ENCODE measurements at regions not wholly inside any gene's neighbourhood (a gene's known extent, or its start where the extent isn't known, plus 50 kb on each side); places are given as distances from the start of the nearest gene placed in this dataset.

DNA sequence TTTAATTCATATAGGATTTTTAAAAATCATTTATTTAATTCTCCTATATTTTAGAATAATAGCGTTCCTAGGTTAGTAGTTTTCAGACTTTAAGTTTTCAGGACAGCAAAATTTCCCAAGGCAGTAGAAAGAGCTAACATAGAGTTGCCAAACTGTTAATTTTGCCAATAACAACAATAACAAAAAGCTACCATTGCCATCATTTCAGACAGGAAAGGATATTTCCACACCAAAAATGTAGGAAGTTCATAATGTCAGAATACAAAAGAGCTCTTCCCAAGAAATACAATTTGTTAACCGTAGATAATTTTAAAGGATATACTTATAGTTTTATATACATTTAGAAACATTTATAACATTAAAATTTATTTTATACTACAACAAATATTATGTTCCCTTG is 81.4 kb upstream of the EEA1 start:
- DNase-seq (ENCODE audit: extremely low read depth, low read depth): no peak

DNA sequence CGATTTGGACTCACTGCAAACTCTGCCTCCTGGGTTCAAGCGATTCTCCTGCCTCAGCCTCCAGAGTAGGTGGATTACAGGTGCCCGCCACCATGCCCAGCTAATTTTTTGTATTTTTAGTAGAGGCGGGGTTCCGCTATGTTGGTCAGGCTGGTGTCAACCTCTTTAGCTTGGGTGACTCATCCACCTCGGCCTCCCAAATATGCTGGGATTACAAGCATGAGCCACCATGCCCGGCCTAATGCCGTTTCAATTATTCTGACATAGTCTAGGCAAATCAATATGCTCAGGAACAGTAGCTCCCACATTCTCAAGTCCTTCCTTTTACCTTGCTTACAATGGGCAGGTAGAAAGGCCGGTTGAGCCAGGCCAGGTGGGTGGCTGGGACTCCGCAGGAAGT is 82.0 kb upstream of the EEA1 start:
- no peak for DNase-seq (ENCODE audit: extremely low read depth, low read depth)

DNA sequence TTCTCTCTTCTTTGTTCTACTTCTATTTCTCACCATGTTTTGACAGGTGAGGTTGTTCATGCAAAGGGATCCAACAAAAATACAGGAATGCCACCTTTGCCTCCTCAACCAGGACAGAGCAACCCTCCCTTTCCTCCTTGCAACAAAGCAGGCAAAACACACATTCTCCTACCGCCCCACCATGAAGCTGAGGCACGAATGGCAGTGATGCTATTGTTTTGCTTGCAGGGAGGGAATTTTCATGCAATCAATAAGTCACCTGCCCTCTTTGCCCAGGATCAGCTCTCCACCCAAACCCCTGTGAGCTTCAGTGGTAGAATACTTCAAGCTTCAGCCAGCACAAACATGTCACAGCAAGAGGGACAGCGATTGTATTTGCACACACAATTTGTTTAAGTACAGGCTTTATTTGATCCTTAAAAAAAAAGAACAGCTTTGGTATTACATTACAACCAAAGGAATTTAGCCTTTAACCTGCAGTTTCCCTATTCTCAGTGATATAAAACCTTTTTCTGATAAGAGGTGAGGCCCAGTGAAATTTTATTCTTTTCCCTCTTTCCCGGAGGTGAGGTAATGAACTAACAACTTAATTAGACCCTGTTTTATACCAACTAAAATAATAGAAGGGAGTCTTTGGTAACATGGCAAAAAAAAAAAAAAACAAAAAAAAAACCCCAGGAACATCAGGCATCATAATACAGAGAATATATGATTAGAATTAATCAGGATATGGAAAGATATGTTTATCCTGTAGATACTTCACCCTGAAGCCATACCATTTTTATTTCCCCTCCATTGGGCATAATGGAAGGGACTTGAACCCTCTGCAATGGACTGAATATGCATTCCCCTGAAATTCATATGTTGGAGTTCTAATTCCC is 87.0 kb upstream of the EEA1 start:
- no peak for DNase-seq (ENCODE audit: extremely low read depth, low read depth)

DNA sequence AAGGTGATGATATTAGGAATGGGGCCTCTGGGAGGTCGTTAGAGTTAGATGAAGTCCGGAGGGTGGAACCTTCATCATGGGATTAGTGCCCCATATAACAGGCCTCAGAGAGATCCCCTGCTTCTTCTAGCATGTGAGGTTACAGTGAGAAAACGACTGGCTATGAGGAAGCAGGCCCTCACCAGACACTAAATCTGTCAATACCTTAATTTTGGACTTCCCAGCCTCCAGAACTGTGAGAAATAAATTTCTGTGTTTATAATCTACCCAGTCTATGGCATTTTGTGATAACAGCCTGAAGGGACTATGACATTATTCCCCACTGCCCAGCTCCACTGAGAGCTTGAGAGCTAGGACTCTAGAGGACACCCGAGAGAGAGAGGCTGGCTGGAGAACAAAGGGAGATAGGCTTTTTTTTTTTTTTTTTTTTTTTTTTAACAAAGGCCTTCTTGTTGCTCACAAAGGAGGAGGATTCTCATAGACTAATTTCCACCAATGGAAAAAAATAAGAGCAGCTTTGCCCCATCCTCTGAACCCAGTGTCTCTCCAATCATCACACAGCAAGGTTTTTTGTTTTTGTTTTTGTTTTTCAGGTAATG is 87.8 kb upstream of the EEA1 start:
- no peak for DNase-seq (ENCODE audit: extremely low read depth, low read depth)

DNA sequence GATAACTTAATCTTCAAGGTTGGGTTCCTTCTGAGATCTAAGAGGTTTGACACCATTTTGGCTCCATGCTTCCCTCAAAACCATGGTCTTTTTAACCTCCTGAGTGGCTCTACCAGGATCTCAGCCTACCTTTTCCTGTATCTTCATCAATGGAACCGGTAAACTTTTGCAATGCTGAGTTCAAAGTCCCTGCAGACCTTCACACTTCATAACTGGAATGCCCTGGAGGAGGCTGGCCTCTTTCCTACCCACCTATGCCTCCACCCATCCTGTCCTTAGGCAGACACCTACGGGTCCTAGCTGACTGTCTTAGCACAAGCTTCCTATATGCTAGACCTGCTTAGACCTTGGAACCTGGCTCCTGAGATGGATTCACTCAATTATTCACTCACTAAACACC is 89.5 kb upstream of the EEA1 start:
- DNase-seq (ENCODE audit: extremely low read depth, low read depth): no peak

DNA sequence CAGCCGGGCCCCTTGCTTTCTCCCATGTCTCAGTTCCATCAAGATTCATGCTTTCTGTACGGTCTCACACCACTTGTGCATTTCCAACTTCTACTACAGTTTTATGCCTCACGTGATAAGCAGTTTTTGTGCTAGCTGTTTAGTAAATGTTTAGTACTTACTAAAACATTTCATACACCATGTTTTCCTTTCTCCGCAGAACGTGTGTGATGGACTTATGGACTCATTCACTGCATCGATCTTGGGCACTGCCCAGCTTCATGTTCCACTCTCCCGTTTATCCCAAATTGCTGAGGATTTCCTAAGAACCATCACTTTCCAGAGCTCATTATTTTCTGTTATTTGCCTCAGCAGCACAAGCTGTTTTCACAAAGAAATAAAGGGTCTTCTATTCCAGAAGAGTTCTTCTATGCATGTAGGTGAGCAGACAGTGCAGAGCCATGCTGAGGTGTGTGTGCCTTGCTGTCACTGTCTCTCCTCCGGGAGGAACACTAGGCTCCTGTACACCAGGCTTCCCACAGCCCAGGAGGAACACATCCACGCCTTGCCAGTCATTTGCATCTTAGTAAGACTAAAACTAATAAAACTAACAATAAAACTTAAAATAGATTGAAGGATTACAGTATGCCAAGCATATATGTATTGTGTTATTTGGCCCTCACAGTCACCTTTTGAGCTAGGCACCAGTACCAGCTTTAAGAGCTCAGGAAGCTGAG is 90.3 kb upstream of the EEA1 start:
- DNase-seq (ENCODE audit: extremely low read depth, low read depth): no peak

DNA sequence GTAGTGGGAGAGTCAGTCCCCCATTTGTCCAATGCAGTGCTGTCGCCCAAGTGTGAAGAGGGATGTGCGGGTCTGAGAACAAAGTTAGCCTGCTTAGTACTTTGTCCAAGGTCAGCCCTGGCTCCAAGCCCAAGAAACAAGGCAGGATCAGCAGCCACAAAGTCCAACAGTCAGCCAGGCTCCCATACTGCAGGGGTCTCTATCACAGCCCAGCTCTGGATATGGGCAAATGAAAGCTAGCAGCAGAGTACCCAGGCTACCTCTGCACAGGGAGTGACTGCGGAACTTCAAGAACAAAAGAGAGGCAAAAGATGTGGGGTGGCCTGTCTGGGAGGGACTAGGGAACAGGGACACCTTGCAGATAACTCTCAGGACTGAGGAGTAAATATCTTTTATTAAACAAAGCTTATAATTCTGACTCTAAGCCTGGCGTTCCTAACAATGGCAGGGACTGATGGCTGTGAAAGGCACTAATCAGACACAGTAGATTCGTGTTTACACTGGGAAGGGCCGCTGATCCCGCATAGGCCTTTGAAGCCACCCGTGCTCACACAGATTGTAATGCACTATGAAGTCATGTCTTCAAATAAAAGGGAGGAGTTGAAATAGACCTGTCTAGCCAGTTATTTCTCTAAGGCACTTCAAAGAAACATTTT is 91.0 kb upstream of the EEA1 start:
- DNase-seq (ENCODE audit: extremely low read depth, low read depth): no peak

DNA sequence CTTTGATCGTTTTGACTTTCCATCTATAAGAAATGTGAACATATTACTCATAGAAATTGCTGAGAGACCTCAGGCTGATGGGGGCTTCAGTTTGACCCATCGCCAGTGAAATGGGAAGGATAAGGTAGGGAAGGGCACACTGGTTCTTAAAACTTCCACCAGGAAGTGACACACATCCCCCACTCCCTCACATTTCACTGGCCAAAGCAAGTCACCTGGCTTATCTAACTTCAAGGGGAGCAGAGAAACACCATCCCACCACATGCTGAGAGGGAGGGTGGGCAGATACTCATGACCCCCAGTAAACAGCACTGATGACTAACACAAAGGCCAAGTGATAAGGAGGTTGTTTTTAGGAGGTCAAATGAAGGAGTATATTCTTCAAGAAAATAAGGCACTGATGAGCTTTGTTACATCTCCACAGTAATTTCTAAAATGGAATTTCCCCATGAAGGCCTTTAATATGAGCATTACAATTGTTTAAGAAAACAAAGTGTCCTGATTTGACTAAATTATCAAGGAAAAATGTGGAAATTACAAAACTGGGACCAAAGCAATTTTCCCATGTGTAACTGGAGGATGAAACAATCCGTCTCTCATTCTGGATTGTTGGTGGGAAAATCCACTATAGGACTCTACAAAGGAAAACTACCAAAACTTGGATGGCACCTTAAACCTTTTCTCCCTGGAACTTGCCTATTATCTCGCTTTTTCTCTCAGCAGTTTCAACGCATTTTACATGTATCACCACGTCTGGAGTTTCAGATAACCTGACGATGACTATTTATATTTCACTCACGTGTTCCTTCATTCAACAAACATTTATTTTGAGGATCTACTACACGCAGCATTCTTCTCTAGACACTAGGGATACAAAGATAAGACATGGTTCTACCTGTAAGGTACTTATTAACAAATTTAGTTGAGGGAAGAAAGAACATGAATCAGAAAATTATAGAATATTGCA is 91.8 kb upstream of the EEA1 start:
- DNase-seq (ENCODE audit: extremely low read depth, low read depth): no peak

DNA sequence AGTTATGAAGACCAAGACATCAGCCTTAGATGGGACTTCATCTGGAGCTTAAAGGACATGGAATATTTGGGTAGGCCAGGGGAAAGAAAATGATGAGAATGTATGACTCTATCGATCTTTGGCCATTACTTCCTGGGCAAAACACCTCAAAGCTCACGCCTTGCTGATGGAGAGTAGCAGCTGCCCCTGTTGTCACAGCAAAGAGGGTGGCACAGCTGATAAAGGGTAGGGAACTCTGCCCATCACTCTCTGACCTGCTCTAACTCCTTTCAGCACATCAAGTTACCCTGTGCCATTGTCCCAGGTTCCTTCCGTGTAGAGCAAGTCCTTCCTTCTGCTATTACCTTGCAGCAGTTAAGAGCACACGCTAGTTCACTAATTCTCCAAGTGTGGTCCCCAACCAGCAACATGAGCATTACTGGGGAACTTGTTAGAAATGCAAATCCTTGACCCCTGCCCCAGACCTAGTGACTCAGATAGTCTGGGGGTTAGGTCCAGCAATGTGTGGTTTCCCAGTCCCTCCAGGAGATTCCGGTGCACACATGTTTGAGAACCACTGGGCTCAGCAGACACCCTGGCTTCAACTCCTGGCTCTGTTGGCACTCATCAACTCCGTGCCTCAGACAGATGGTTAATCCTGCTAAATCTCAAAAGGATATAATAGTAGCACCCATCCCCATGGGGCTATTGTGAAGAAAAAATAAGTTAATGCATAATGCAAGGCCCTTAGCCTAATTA is 93.7 kb upstream of the EEA1 start:
- DNase-seq (ENCODE audit: extremely low read depth, low read depth): no peak

DNA sequence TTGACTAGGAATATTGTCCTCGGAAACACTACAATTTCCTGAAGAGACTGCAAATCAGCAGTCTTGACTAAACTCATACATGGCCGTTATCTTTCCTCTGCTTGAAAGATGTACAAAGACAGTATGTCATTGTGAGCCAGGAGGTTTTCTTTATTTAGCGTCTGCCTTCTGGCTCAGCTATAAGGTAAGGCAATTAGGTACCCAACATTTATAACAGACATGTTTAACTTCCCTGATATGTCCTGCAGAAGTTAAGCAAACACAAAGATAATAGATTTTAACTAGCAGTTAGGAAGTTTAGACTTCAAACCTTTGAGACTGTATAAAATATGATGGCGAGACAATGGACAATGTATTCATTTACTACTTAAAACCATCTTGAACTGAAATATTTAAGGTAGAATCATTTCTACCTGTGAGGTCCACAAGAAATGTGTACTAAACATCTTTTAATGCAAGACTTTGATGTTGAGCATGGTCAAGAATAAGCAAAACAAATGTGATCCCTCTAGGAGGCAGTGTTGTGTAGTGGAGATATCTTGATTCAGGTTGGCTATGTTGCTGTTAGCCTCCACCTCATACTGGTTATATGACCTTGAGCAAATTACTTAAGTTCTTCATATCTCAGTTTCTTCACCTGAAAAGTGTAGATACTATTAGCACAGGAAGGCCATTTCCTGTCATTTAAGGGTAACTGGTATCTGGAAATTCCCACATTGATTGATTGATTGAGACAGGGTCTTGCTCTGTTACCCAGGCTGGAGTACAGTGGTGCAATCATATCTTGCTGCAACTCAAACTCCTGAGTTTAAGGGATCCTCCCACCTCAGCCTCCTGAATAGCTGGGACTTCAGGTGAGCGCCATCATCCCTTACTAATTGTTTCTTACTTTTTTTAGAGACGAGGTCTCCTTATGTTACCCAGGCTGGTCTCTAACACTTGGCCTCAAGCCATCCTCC is 96.3 kb upstream of the EEA1 start:
- DNase-seq (ENCODE audit: extremely low read depth, low read depth): peak; percentile 50

DNA sequence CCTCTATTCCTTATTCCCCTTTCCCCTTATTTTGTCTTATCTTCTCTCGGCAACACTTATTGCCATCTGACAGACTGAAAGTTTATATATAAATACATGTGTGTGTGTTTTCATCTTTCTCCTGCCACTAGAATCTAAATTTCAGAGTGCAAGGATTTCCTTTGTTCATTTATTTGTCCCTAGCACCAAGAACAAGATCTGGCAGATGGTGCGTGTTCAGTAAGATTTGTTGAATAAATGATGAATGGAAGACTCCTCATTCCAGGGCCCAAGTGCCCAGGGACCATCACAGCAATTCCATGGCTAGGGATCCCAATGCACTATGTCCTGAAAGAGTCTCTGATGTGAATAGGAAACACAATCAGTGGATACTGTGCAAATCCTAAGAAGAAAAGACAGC is 97.9 kb upstream of the EEA1 start:
- DNase-seq (ENCODE audit: extremely low read depth, low read depth): no peak

DNA sequence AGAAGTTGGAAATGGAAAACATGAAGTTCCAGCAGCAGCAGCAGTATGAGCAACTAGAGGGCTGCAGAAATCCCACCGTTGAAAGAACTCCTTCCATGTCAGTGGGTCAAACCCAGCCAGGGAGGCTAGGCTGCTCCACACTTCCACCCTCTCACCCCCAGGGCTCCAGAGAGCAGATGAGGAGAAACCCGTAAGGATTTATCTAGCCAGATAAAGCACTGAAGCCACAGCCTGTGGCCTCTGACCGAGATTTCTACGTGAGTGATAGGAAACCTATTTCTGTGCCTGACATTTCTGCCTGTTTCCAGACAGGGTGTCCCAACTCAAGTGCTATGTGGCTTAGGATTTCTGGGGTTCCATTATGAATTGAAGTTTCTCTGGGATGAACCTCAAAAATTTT is 100.0 kb upstream of the EEA1 start:
- DNase-seq (ENCODE audit: extremely low read depth, low read depth): no peak

DNA sequence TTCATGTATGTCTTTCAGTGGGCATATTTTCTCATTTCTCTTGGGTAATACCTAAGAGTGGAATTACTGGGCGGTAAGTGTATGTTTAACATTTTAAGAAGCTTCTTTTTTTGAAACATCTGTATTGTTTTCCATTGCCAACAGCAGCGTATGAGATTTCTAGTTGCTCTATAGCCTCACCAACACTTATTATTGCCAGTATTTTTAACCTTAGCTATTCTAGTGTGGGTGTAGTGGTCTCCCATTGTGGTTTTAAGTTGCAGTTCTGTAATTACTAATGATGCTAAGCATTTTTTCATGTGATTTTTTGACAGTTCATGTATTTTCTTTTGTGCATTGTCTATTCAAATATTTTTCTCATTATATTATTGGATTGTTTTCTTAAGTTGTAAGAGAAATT is 101.9 kb upstream of the EEA1 start:
- no peak for DNase-seq (ENCODE audit: extremely low read depth, low read depth)

DNA sequence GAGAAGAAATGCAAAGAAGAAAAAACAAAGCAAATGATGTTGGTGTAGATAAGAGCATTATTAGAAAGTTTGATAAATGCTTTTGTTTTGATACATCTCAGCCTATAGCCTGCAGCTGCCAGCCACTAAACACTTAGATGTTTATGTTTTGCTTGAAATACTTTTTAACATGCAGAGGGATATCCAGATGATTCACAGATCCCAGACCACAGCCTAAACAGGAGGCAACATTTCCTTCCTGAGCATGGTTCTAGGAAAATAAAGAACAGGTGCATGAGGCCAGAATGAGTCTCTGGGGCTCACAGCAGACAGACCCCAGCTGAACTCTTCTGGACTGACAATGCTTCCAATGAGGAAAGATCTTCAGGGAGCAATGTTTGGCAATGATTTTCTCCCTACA is 103.7 kb upstream of the EEA1 start:
- DNase-seq (ENCODE audit: extremely low read depth, low read depth): no peak

DNA sequence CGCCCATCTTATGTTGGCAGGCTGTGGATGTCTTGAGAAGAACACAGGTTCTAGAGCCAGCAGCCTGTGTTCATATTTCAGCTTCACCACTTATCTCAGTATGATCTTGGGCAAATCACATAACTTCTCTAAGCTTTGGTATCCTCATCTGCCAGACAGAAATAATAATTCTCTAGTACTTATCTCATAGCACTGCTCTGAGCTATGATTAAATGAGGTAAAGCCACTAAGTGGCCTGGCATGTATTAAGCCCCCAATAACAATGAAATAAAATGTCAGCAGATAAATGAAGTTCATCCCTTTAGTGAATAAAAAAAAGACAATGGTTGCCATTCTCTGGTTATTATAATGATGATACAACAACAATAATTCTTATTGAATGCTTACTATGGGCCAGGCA is 104.9 kb upstream of the EEA1 start:
- no peak for DNase-seq (ENCODE audit: extremely low read depth, low read depth)

DNA sequence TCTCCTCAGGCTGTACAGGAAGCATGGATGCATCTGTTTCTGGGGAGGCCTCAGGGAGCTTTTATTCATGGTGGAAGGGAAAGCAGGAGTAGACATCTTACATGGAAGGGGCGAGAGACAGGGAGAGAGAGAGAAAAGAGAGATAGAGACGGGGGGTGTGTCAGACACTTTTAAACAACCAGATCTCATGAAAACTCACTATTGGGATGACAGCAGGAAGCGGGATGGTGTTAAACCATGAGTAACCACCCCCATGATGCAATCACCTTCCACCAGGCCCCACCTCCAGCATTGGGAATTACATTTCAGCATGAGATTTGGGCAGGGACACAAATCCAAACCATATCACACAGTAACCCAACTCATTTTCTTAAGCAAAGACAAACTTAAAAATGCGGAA is 110.0 kb upstream of the EEA1 start:
- no peak for DNase-seq (ENCODE audit: extremely low read depth, low read depth)

DNA sequence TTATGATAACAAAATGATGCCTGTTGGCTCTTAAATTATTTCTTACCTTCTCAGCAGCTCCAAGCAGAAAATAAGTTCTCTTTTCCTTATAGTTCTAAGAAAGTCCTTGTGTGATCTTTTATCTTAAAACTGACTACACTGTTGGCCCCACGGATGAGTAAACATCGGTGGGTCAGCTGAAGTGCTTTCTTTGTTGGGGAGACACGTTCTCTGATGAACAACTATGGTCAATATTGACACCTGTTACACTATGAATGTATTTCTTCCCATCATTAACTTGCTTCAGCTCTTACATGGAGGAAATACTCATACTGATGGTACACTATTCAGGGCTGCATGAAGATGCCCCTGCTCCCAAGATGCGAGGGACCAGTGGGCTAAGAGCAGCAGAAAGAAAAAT is 110.8 kb upstream of the EEA1 start:
- no peak for DNase-seq (ENCODE audit: extremely low read depth, low read depth)

DNA sequence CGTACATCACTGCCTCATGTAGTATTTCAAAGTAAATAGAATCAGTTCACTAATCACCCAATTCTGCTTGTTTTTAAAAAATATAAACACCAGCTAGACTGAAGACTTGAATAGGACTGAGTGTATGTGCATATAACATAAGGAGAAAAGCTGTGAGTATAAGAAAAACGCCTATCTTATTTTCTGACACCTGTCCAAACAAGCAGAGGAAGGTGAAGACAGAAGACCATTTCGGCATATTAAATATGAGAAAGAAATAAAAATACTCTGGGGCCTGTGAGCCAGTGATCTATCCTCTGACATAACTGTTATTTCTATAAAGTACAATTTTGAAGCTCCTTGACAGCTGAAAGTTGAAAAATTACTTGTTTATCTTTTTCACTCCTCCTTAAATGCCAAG is 111.3 kb upstream of the EEA1 start:
- DNase-seq (ENCODE audit: extremely low read depth, low read depth): no peak
